Gastrocnemius medialis (tissue), 4 donors: ENCODE measurements at regions not wholly inside any gene's neighbourhood (a gene's known extent, or its start where the extent isn't known, plus 50 kb on each side); places are given as distances from the start of the nearest gene placed in this dataset.

ENCODE experiments used
- POLR2A ChIP-seq, 2 donors: fragments of 450-650 bp; IDR thresholded peaks; one replicate each; pipeline ENCODE4 v1.6.1; 2017; ENCODE audit warnings: antibody characterized with exemption in 2 of 2, mild to moderate bottlenecking in 2 of 2, moderate library complexity in 2 of 2
- TF ChIP-seq, protein P1 (sequence below), 5 experiments: fragments of 450-650 bp in 3 of 5; fragments of 200-600 bp in 2 of 5; sonication (generic) in 2 of 5; IDR thresholded peaks in 4 of 5; conservative IDR thresholded peaks in 1 of 5; 1 replicate in 4 of 5; 2 replicates in 1 of 5; pipeline ENCODE4 v1.5.1; 2016 to 2019; ENCODE audit warnings: antibody characterized with exemption in 5 of 5, mild to moderate bottlenecking in 3 of 5, moderate library complexity in 3 of 5

DNA sequence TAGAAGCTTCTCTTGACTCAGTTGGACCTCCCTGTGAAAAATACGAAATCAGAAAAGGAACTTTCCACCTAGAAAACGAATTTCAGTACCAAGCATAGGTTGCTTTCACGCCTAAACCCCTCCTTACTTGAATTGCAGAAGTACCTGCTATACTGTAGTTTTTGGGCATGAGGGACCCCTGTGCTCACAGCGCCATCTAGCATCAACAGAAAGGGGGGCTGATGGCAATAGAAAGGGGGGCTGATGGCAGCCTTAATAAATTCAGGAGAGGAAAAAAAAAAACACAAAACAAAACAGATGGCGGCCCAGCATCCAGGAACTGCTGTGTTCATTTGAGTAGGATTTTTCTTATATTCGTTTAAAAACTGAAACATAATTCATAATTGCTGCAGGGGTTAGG is 96.7 kb downstream of the NPAP1 start:
- TF ChIP-seq POLR2A (IDR thresholded peaks at IDR 0.05): no peak
- TF ChIP-seq, protein P1, sequence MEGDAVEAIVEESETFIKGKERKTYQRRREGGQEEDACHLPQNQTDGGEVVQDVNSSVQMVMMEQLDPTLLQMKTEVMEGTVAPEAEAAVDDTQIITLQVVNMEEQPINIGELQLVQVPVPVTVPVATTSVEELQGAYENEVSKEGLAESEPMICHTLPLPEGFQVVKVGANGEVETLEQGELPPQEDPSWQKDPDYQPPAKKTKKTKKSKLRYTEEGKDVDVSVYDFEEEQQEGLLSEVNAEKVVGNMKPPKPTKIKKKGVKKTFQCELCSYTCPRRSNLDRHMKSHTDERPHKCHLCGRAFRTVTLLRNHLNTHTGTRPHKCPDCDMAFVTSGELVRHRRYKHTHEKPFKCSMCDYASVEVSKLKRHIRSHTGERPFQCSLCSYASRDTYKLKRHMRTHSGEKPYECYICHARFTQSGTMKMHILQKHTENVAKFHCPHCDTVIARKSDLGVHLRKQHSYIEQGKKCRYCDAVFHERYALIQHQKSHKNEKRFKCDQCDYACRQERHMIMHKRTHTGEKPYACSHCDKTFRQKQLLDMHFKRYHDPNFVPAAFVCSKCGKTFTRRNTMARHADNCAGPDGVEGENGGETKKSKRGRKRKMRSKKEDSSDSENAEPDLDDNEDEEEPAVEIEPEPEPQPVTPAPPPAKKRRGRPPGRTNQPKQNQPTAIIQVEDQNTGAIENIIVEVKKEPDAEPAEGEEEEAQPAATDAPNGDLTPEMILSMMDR (IDR thresholded peaks at IDR 0.05 in 4 of 5, conservative IDR thresholded peaks at IDR 0.05 in 1 of 5): no peak
